ENCODE measurements at regions not wholly inside any gene's neighbourhood (a gene's known extent, or its start where the extent isn't known, plus 50 kb on each side); places are given as distances from the start of the nearest gene placed in this dataset.

- no peak for ATAC-seq
- no peak for TF ChIP-seq ARNTL (CRISPR knock-in tag; IDR thresholded peaks at IDR 0.05; ENCODE audit: borderline replicate concordance, low read depth)
These were observed 264.7 kb downstream of the YTHDC2 start for GRCh38 chr5:113778147-113778546.

GRCh38 chr5:113788141-113788655, 274.7 kb downstream of the YTHDC2 start:
- ATAC-seq: no peak
- TF ChIP-seq ZFP3 (CRISPR knock-in tag; IDR thresholded peaks at IDR 0.05): no peak
- no peak for TF ChIP-seq BACH2 (CRISPR knock-in tag; IDR thresholded peaks at IDR 0.05; ENCODE audit: borderline replicate concordance)
- no peak for TF ChIP-seq ZNF565 (CRISPR knock-in tag; conservative IDR thresholded peaks at IDR 0.05; ENCODE audit: low read depth)
- no peak for TF ChIP-seq ZNF8 (CRISPR knock-in tag; IDR thresholded peaks at IDR 0.05)
- no peak for TF ChIP-seq CREB5 (CRISPR knock-in tag; IDR thresholded peaks at IDR 0.05; ENCODE audit: low read depth)
- no peak for TF ChIP-seq TCF4 (CRISPR knock-in tag; IDR thresholded peaks at IDR 0.05; ENCODE audit: borderline replicate concordance)
- TF ChIP-seq ZFP30 (CRISPR knock-in tag; IDR thresholded peaks at IDR 0.05): no peak
- no peak for TF ChIP-seq PATZ1 (CRISPR knock-in tag; IDR thresholded peaks at IDR 0.05; ENCODE audit: borderline replicate concordance)
- TF ChIP-seq ESRRG (CRISPR knock-in tag; IDR thresholded peaks at IDR 0.05): no peak
- TF ChIP-seq PPARA (CRISPR knock-in tag; IDR thresholded peaks at IDR 0.05; ENCODE audit: borderline replicate concordance): no peak
- no peak for TF ChIP-seq TSHZ2 (CRISPR knock-in tag; IDR thresholded peaks at IDR 0.05)
- TF ChIP-seq ZNF70 (CRISPR knock-in tag; IDR thresholded peaks at IDR 0.05): no peak
- no peak for TF ChIP-seq CSDC2 (CRISPR knock-in tag; IDR thresholded peaks at IDR 0.05)
- no peak for TF ChIP-seq RARB (CRISPR knock-in tag; IDR thresholded peaks at IDR 0.05)
- TF ChIP-seq ZC3H10 (CRISPR knock-in tag; IDR thresholded peaks at IDR 0.05): no peak
- TF ChIP-seq CSRNP3 (CRISPR knock-in tag; IDR thresholded peaks at IDR 0.05): no peak
- no peak for TF ChIP-seq OSR1 (CRISPR knock-in tag; IDR thresholded peaks at IDR 0.05)
- no peak for TF ChIP-seq GLIS3 (CRISPR knock-in tag; IDR thresholded peaks at IDR 0.05)
- no peak for TF ChIP-seq ISL1 (CRISPR knock-in tag; IDR thresholded peaks at IDR 0.05)
- TF ChIP-seq POU6F1 (CRISPR knock-in tag; IDR thresholded peaks at IDR 0.05; ENCODE audit: borderline replicate concordance, low read depth): no peak

- no peak for ATAC-seq
- no peak for TF ChIP-seq SNAI2 (CRISPR knock-in tag; IDR thresholded peaks at IDR 0.05)
- no peak for TF ChIP-seq TCF4 (CRISPR knock-in tag; IDR thresholded peaks at IDR 0.05; ENCODE audit: borderline replicate concordance)
These were observed 276.3 kb downstream of the YTHDC2 start for GRCh38 chr5:113789769-113790168.

All from SK-N-SH treated with all-trans-retinoic acid at 6 μM for 48 hours (cell line).